ENCODE measurements at regions not wholly inside any gene's neighbourhood (a gene's known extent, or its start where the extent isn't known, plus 50 kb on each side); places are given as distances from the start of the nearest gene placed in this dataset.
A peak's percentile ranks its signal among the peaks of the same experiment; 100 is the strongest.

GRCh38 chr22:27397954-27398342 is 403.6 kb downstream of the MN1 start:
- peaks cover 6% of the 10 kb centered on the region for H3K4me1 Mint-ChIP-seq (ENCODE audit: insufficient read depth, unreplicated experiment)
- POLR2A ChIA-PET = no interaction called here
- DNase-seq (ENCODE audit: unreplicated experiment) = peak; percentile 20
- no TSS peak for BruUV-seq (replicated peaks)
- H3K4me3 Mint-ChIP-seq (ENCODE audit: unreplicated experiment) = no peak overlapping the region
- intact Hi-C loops (cut with micrococcal nuclease) = no loop called here
- H3K27ac Mint-ChIP-seq (ENCODE audit: low read depth, unreplicated experiment) = no peak overlapping the region
- peaks cover 10% of the 10 kb centered on the region for H3K9me3 Mint-ChIP-seq (ENCODE audit: unreplicated experiment)
- no peak for TF ChIP-seq CTCF (IDR thresholded peaks at IDR 0.05; ENCODE audit: unreplicated experiment)
- no peaks in the 10 kb centered on the region for H3K27me3 Mint-ChIP-seq (ENCODE audit: insufficient read depth, unreplicated experiment)
- H3K36me3 Mint-ChIP-seq (ENCODE audit: insufficient read depth, unreplicated experiment) = no peaks in the 10 kb centered on the region
- CTCF ChIA-PET = interaction anchor here (1.0 kb wide), 1 partner anchor 427 kb away, joined by 3 read pairs; no protein-coding TSS in a partner anchor

- intact Hi-C loops (cut with micrococcal nuclease) = no loop called here
- Mint-ChIP-seq H3K9me3 (ENCODE audit: unreplicated experiment) (peaks cover 10% of the 10 kb centered on the region), H3K4me1 (ENCODE audit: insufficient read depth, unreplicated experiment) (no peaks in the 10 kb centered on the region), H3K27me3 (ENCODE audit: insufficient read depth, unreplicated experiment) (no peaks in the 10 kb centered on the region), H3K4me3 (ENCODE audit: unreplicated experiment) (no peak overlapping the region), H3K36me3 (ENCODE audit: insufficient read depth, unreplicated experiment) (no peaks in the 10 kb centered on the region), H3K27ac (ENCODE audit: low read depth, unreplicated experiment) (no peak overlapping the region)
- CTCF ChIA-PET = no interaction called here
- no TSS peak for BruUV-seq (replicated peaks)
- no peak for DNase-seq (ENCODE audit: unreplicated experiment)
- TF ChIP-seq CTCF (IDR thresholded peaks at IDR 0.05; ENCODE audit: unreplicated experiment) = no peak
- POLR2A ChIA-PET = no interaction called here
Observed at GRCh38 chr22:27399161-27399560, 402.4 kb downstream of the MN1 start.

GRCh38 chr22:27400811-27401210 is 400.7 kb downstream of the MN1 start:
- no peak for TF ChIP-seq CTCF (IDR thresholded peaks at IDR 0.05; ENCODE audit: unreplicated experiment)
- peaks cover 10% of the 10 kb centered on the region for H3K9me3 Mint-ChIP-seq (ENCODE audit: unreplicated experiment)
- no peaks in the 10 kb centered on the region for H3K4me1 Mint-ChIP-seq (ENCODE audit: insufficient read depth, unreplicated experiment)
- no peak for DNase-seq (ENCODE audit: unreplicated experiment)
- no TSS peak for BruUV-seq (replicated peaks)
- CTCF ChIA-PET = interaction anchor here (0.6 kb wide), 1 partner anchor 95 kb away, joined by 3 read pairs; no protein-coding TSS in a partner anchor
- no peak overlapping the region for H3K27ac Mint-ChIP-seq (ENCODE audit: low read depth, unreplicated experiment)
- POLR2A ChIA-PET = interaction anchor here (0.6 kb wide), 1 partner anchor 61 kb away, joined by 4 read pairs; no protein-coding TSS in a partner anchor
- H3K4me3 Mint-ChIP-seq (ENCODE audit: unreplicated experiment) = no peak overlapping the region
- intact Hi-C loops (cut with micrococcal nuclease) = loop anchor here (10.0 kb wide), 3 partner anchors 314 to 726 kb away; no protein-coding TSS in a partner anchor
- H3K36me3 Mint-ChIP-seq (ENCODE audit: insufficient read depth, unreplicated experiment) = no peaks in the 10 kb centered on the region
- no peaks in the 10 kb centered on the region for H3K27me3 Mint-ChIP-seq (ENCODE audit: insufficient read depth, unreplicated experiment)

- POLR2A ChIA-PET = interaction anchor here (0.6 kb wide), 1 partner anchor 61 kb away, joined by 4 read pairs; no protein-coding TSS in a partner anchor
Observed at GRCh38 chr22:27401321-27401720, 400.2 kb downstream of the MN1 start.

More at GRCh38 chr22:27401321-27401720, 400.2 kb downstream of the MN1 start:
- intact Hi-C loops (cut with micrococcal nuclease) = loop anchor here (10.0 kb wide), 3 partner anchors 313 to 727 kb away; no protein-coding TSS in a partner anchor
- no peak for TF ChIP-seq CTCF (IDR thresholded peaks at IDR 0.05; ENCODE audit: unreplicated experiment)
- no TSS peak for BruUV-seq (replicated peaks)
- peaks cover 5% of the 10 kb centered on the region for H3K4me1 Mint-ChIP-seq (ENCODE audit: insufficient read depth, unreplicated experiment)
- no peaks in the 10 kb centered on the region for H3K36me3 Mint-ChIP-seq (ENCODE audit: insufficient read depth, unreplicated experiment)
- peaks cover 10% of the 10 kb centered on the region for H3K9me3 Mint-ChIP-seq (ENCODE audit: unreplicated experiment)
- no peaks in the 10 kb centered on the region for H3K27me3 Mint-ChIP-seq (ENCODE audit: insufficient read depth, unreplicated experiment)
- H3K4me3 Mint-ChIP-seq (ENCODE audit: unreplicated experiment) = no peak overlapping the region
- DNase-seq (ENCODE audit: unreplicated experiment) = no peak
- no peak overlapping the region for H3K27ac Mint-ChIP-seq (ENCODE audit: low read depth, unreplicated experiment)
- CTCF ChIA-PET = no interaction called here
